ENCODE measurements at regions not wholly inside any gene's neighbourhood (a gene's known extent, or its start where the extent isn't known, plus 50 kb on each side); places are given as distances from the start of the nearest gene placed in this dataset.

GRCh38 chr14:26709019-26709418 is 111.2 kb upstream of the NOVA1 start:
- no peak overlapping the region for H3K27ac ChIP-seq (ENCODE audit: extremely low read depth, low read depth, low read length)
- no peaks in the 10 kb centered on the region for H3K4me1 ChIP-seq (ENCODE audit: control insufficient read depth, insufficient read depth, low read length)
- H3K9me3 ChIP-seq (ENCODE audit: control insufficient read depth, insufficient read depth, low read depth, low read length), result no peaks in the 10 kb centered on the region
- no peak for TF ChIP-seq ZNF560 (tag by site-specific recombination; IDR thresholded peaks at IDR 0.05; ENCODE audit: borderline replicate concordance)
- no peak for TF ChIP-seq ZEB2 (tag by site-specific recombination; IDR thresholded peaks at IDR 0.05)
- no peak for TF ChIP-seq OVOL3 (tag by site-specific recombination; IDR thresholded peaks at IDR 0.05)
- no peak for TF ChIP-seq ZNF777 (tag by site-specific recombination; IDR thresholded peaks at IDR 0.05; ENCODE audit: borderline replicate concordance)
- no peak for TF ChIP-seq ZNF544 (tag by site-specific recombination; IDR thresholded peaks at IDR 0.05)
- TF ChIP-seq ZBTB11 (tag by site-specific recombination; conservative IDR thresholded peaks at IDR 0.05; ENCODE audit: low read depth), result no peak
- TF ChIP-seq ZNF501 (tag by site-specific recombination; IDR thresholded peaks at IDR 0.05), result no peak
- CTCF ChIA-PET, result interaction anchor here (0.5 kb wide), 1 partner anchor 1024 kb away, joined by 3 read pairs; no protein-coding TSS in a partner anchor
- POLR2A ChIA-PET, result no interaction called here
- no peaks in the 10 kb centered on the region for H3K36me3 ChIP-seq (ENCODE audit: control insufficient read depth in 2 of 2, insufficient read depth in 1 of 2, low read length in 2 of 2)
- no peak overlapping the region for H3K4me3 ChIP-seq (ENCODE audit: low read depth, low read length)

- CTCF ChIA-PET, result no interaction called here
- TF ChIP-seq ZNF518A (tag by site-specific recombination; conservative IDR thresholded peaks at IDR 0.05; ENCODE audit: low read depth) (no peak), ZBTB10 (tag by site-specific recombination; IDR thresholded peaks at IDR 0.05) (no peak), ZNF555 (tag by site-specific recombination; conservative IDR thresholded peaks at IDR 0.05) (no peak), ZNF707 (tag by site-specific recombination; IDR thresholded peaks at IDR 0.05) (no peak), SCRT1 (tag by site-specific recombination; IDR thresholded peaks at IDR 0.05; ENCODE audit: borderline replicate concordance) (no peak), ZNF830 (tag by site-specific recombination; IDR thresholded peaks at IDR 0.05; ENCODE audit: low read depth) (no peak), ZNF747 (tag by site-specific recombination; IDR thresholded peaks at IDR 0.05) (no peak)
- no peaks in the 10 kb centered on the region for H3K36me3 ChIP-seq (ENCODE audit: control insufficient read depth in 2 of 2, insufficient read depth in 1 of 2, low read length in 2 of 2)
- H3K4me1 ChIP-seq (ENCODE audit: control insufficient read depth, insufficient read depth, low read length), result no peaks in the 10 kb centered on the region
- POLR2A ChIA-PET, result no interaction called here
- H3K27ac ChIP-seq (ENCODE audit: extremely low read depth, low read depth, low read length), result no peak overlapping the region
- no peak overlapping the region for H3K4me3 ChIP-seq (ENCODE audit: low read depth, low read length)
- H3K9me3 ChIP-seq (ENCODE audit: control insufficient read depth, insufficient read depth, low read depth, low read length), result no peaks in the 10 kb centered on the region
Measured at GRCh38 chr14:26719514-26719913, 121.7 kb upstream of the NOVA1 start.

Data from HEK293 (cell line).